H9 (cell line): ENCODE measurements at regions not wholly inside any gene's neighbourhood (a gene's known extent, or its start where the extent isn't known, plus 50 kb on each side); places are given as distances from the start of the nearest gene placed in this dataset.

Experiments used
- DNase-seq: peaks from one replicate; pipeline ENCODE4 v3.0.0-alpha.2; 2017
- H2AFZ ChIP-seq: one replicate; pipeline ENCODE4 v1.6.1; 2013; ENCODE audit warnings: mild to moderate bottlenecking, low read length, control low read depth, moderate library complexity
- H2AK5ac ChIP-seq: 2 replicates; pipeline ENCODE4 v1.6.1; 2013; ENCODE audit warnings: low read length, control low read depth, mixed read lengths; ENCODE audit not compliant: insufficient read length
- H2BK120ac ChIP-seq: one replicate; pipeline ENCODE4 v1.6.1; 2013; ENCODE audit warnings: low read depth, mild to moderate bottlenecking, low read length, control low read depth, inconsistent platforms; ENCODE audit not compliant: poor library complexity, severe bottlenecking
- H2BK12ac ChIP-seq: 2 replicates; pipeline ENCODE4 v1.6.1; 2013; ENCODE audit warnings: low read length, control low read depth, mixed read lengths, low read depth; ENCODE audit not compliant: insufficient read length
- H2BK15ac ChIP-seq: 2 replicates; pipeline ENCODE4 v1.6.1; 2013; ENCODE audit warnings: low read depth, low read length, control low read depth
- H2BK20ac ChIP-seq: one replicate; pipeline ENCODE4 v1.6.1; 2013; ENCODE audit warnings: low read depth, mild to moderate bottlenecking, low read length, control low read depth, inconsistent platforms; ENCODE audit not compliant: poor library complexity, severe bottlenecking
- H2BK5ac ChIP-seq: 2 replicates; pipeline ENCODE4 v1.6.1; 2013; ENCODE audit warnings: low read length, control low read depth, mixed read lengths; ENCODE audit not compliant: insufficient read length
- H3K14ac ChIP-seq: 2 replicates; pipeline ENCODE4 v1.6.1; 2013; ENCODE audit warnings: low read length, control low read depth; ENCODE audit not compliant: insufficient read depth
- H3K18ac ChIP-seq: 2 replicates; pipeline ENCODE4 v1.6.1; 2013; ENCODE audit warnings: low read depth, mild to moderate bottlenecking, mixed read lengths, low read length, control low read depth; ENCODE audit not compliant: insufficient read length
- H3K23ac ChIP-seq: 2 replicates; pipeline ENCODE4 v1.6.1; 2013; ENCODE audit warnings: low read length, control low read depth, mixed read lengths, low read depth; ENCODE audit not compliant: insufficient read length
- H3K23me2 ChIP-seq: 2 replicates; pipeline ENCODE4 v1.6.1; 2013; ENCODE audit warnings: low read depth, mild to moderate bottlenecking, mixed read lengths, low read length, control low read depth; ENCODE audit not compliant: insufficient read length, poor library complexity, severe bottlenecking
- H3K27ac ChIP-seq: 2 replicates; pipeline ENCODE4 v1.5.1; 2013; ENCODE audit warnings: low read length, control low read depth, mixed read lengths, low read depth; ENCODE audit not compliant: insufficient read length
- H3K27me3 ChIP-seq: 2 replicates; pipeline ENCODE4 v1.6.1; 2013; ENCODE audit warnings: low read length, control low read depth, inconsistent platforms; ENCODE audit not compliant: insufficient read depth
- H3K4ac ChIP-seq: 2 replicates; pipeline ENCODE4 v1.6.1; 2013; ENCODE audit warnings: low read depth, mild to moderate bottlenecking, control low read depth, inconsistent platforms, low read length, moderate library complexity
- H3K4me1 ChIP-seq: 2 replicates; pipeline ENCODE4 v1.6.1; 2013; ENCODE audit warnings: low read length, control low read depth, inconsistent platforms; ENCODE audit not compliant: insufficient read depth
- H3K4me2 ChIP-seq: 2 replicates; pipeline ENCODE4 v1.6.1; 2013; ENCODE audit warnings: low read length, control low read depth, mixed read lengths; ENCODE audit not compliant: insufficient read length, insufficient read depth
- H3K56ac ChIP-seq: 2 replicates; pipeline ENCODE4 v1.6.1; 2013; ENCODE audit warnings: low read depth, mild to moderate bottlenecking, mixed read lengths, low read length, control low read depth; ENCODE audit not compliant: insufficient read length
- H3K79me1 ChIP-seq: 2 replicates; pipeline ENCODE4 v1.6.1; 2013; ENCODE audit warnings: low read depth, mild to moderate bottlenecking, moderate library complexity, low read length, control low read depth, inconsistent platforms; ENCODE audit not compliant: insufficient read depth, poor library complexity, severe bottlenecking
- H3K79me2 ChIP-seq: 2 replicates; pipeline ENCODE4 v1.6.1; 2013; ENCODE audit warnings: low read length, control low read depth, inconsistent platforms; ENCODE audit not compliant: insufficient read depth
- H3K9ac ChIP-seq: 2 replicates; pipeline ENCODE4 v1.6.1; 2013; ENCODE audit warnings: low read length, control low read depth, mixed read lengths; ENCODE audit not compliant: insufficient read length; ENCODE audit errors: extremely low read depth
- H3K9me3 ChIP-seq: one replicate; pipeline ENCODE4 v1.6.1; 2013; ENCODE audit warnings: low read depth, low read length, inconsistent platforms; ENCODE audit not compliant: control insufficient read depth
- H3T11ph ChIP-seq: one replicate; pipeline ENCODE4 v1.6.1; 2013; ENCODE audit warnings: mild to moderate bottlenecking, low read length, control low read depth, inconsistent platforms
- H4K20me1 ChIP-seq: one replicate; pipeline ENCODE4 v1.6.1; 2013; ENCODE audit not compliant: control insufficient read depth, insufficient read length, insufficient read depth
- H4K5ac ChIP-seq: 2 replicates; pipeline ENCODE4 v1.6.1; 2013; ENCODE audit warnings: low read depth, mild to moderate bottlenecking, mixed read lengths, low read length, control low read depth; ENCODE audit not compliant: insufficient read length
- H4K8ac ChIP-seq: replicated peaks from 2 replicates; pipeline ENCODE4 v1.6.1; 2013; ENCODE audit warnings: low read length, control low read depth, mixed read lengths, low read depth; ENCODE audit not compliant: insufficient read length
- H4K91ac ChIP-seq: 2 replicates; pipeline ENCODE4 v1.6.1; 2013; ENCODE audit warnings: low read depth, mild to moderate bottlenecking, moderate library complexity, mixed read lengths, low read length, control low read depth; ENCODE audit not compliant: insufficient read length
- H3K27ac Mint-ChIP-seq, 3 experiments: 2 replicates in 2 of 3; 3 replicates in 1 of 3; pipeline ENCODE4 v1.8.0; 2020 to 2021; ENCODE audit warnings: mixed read lengths in 3 of 3, mild to moderate bottlenecking in 1 of 3, moderate library complexity in 1 of 3
- H3K27me3 Mint-ChIP-seq: 2 replicates; pipeline ENCODE4 v1.8.0; 2021; ENCODE audit warnings: low read depth, mild to moderate bottlenecking, moderate library complexity, mixed read lengths
- H3K36me3 Mint-ChIP-seq, 3 experiments: 2 replicates in 2 of 3; 3 replicates in 1 of 3; pipeline ENCODE4 v1.8.0; 2020 to 2021; ENCODE audit warnings: low read depth in 3 of 3, mixed read lengths in 3 of 3; ENCODE audit not compliant: insufficient read depth in 1 of 3
- H3K4me1 Mint-ChIP-seq, 2 experiments: 2 replicates each; pipeline ENCODE4 v1.8.0; 2020; ENCODE audit warnings: mixed read lengths in 2 of 2
- H3K4me3 Mint-ChIP-seq, 2 experiments: 2 replicates in 1 of 2; 3 replicates in 1 of 2; pipeline ENCODE4 v1.8.0; 2020 to 2021; ENCODE audit warnings: mild to moderate bottlenecking in 2 of 2, mixed read lengths in 2 of 2, moderate library complexity in 1 of 2
- H3K9me3 Mint-ChIP-seq, 2 experiments: 2 replicates in 1 of 2; 3 replicates in 1 of 2; pipeline ENCODE4 v1.8.0; 2020; ENCODE audit warnings: mild to moderate bottlenecking in 2 of 2, mixed read lengths in 2 of 2, moderate library complexity in 1 of 2
- CTCF ChIP-seq: fragments of 200-600 bp; sonication (generic); conservative IDR thresholded peaks from 3 replicates; pipeline ENCODE4 v1.8.0; 2021; ENCODE audit warnings: antibody characterized with exemption, mild to moderate bottlenecking
- WGBS: extraction: QIAGEN DNeasy Blood & Tissue Kit; methylation state at CpG from one replicate; pipeline ENCODE4 v1.1.7; 2013; ENCODE audit warnings: missing lambda C conversion rate, low lambda C conversion rate, mixed read lengths; ENCODE audit not compliant: insufficient read length; ENCODE audit errors: extremely low coverage; 5-methylcytosine and 5-hydroxymethylcytosine counted together

- no peak for TF ChIP-seq CTCF
- Histone ChIP-seq H2BK15ac (no peak overlapping the region), H2AFZ (no peak overlapping the region), H2BK5ac (no peak overlapping the region), H2BK12ac (no peak overlapping the region), H3K79me1 (no peaks in the 10 kb centered on the region), H2AK5ac (no peak overlapping the region), H4K20me1 (no peaks in the 10 kb centered on the region), H3K4me1 (no peaks in the 10 kb centered on the region), H3K9ac (no peak overlapping the region), H3K4ac (no peak overlapping the region), H2BK120ac (no peak overlapping the region), H3K4me2 (no peak overlapping the region), H3K14ac (no peak overlapping the region), H3K9me3 (no peaks in the 10 kb centered on the region), H4K8ac (no peak overlapping the region), H4K91ac (no peak overlapping the region), H3T11ph (no peak overlapping the region), H3K27me3 (no peaks in the 10 kb centered on the region), H3K18ac (no peak overlapping the region), H2BK20ac (no peak overlapping the region), H3K27ac (no peak overlapping the region), H3K23me2 (no peaks in the 10 kb centered on the region), H3K23ac (no peak overlapping the region), H3K56ac (no peak overlapping the region), H3K79me2 (no peaks in the 10 kb centered on the region), H4K5ac (no peak overlapping the region)
- peaks cover 2% of the 10 kb centered on the region; the same call in 1 of the 2 replicates for H3K27me3 Mint-ChIP-seq
- H3K36me3 Mint-ChIP-seq: peaks cover 14 to 27% (median 25%) of the 10 kb centered on the region in 3 experiments
- H3K27ac Mint-ChIP-seq: no peak overlapping the region
- WGBS: no CpG with 5 or more reads among the region's 4 CpGs
- no peak overlapping the region for H3K4me3 Mint-ChIP-seq
- H3K9me3 Mint-ChIP-seq: peaks cover 12 to 17% of the 10 kb centered on the region in 2 experiments
- DNase-seq: no peak
- peaks cover 13 to 17% of the 10 kb centered on the region in 2 experiments for H3K4me1 Mint-ChIP-seq
Observed at GRCh38 chr10:55813451-55814170, 547.4 kb downstream of the ZWINT start.
